Type B pancreatic cell (in vitro differentiated cells): ENCODE measurements at regions not wholly inside any gene's neighbourhood (a gene's known extent, or its start where the extent isn't known, plus 50 kb on each side); places are given as distances from the start of the nearest gene placed in this dataset.
A peak's percentile ranks its signal among the peaks of the same experiment; 100 is the strongest.

Source experiments
- DNase-seq: peaks from one replicate; pipeline ENCODE4 v3.0.0; 2021; ENCODE audit warnings: mixed read lengths; ENCODE audit not compliant: unreplicated experiment; ENCODE audit errors: extremely low spot score
- H3K27ac Mint-ChIP-seq: 2 replicates; pipeline ENCODE4 v1.8.0; 2021; ENCODE audit warnings: mild to moderate bottlenecking, mixed read lengths
- H3K27me3 Mint-ChIP-seq: 2 replicates; pipeline ENCODE4 v1.8.0; 2021; ENCODE audit warnings: mixed read lengths
- H3K36me3 Mint-ChIP-seq: 2 replicates; pipeline ENCODE4 v1.8.0; 2021; ENCODE audit warnings: mixed read lengths
- H3K4me1 Mint-ChIP-seq: one replicate; pipeline ENCODE4 v1.8.0; 2021; ENCODE audit warnings: mixed read lengths; ENCODE audit not compliant: unreplicated experiment
- H3K4me3 Mint-ChIP-seq: 2 replicates; pipeline ENCODE4 v1.8.0; 2021; ENCODE audit warnings: mild to moderate bottlenecking, mixed read lengths
- H3K9me3 Mint-ChIP-seq: 2 replicates; pipeline ENCODE4 v1.8.0; 2021; ENCODE audit warnings: mixed read lengths
- TF ChIP-seq, protein P1 (sequence below): fragments of 200-600 bp; sonication (generic); conservative IDR thresholded peaks from 2 replicates; pipeline ENCODE4 v1.5.0; 2021; ENCODE audit warnings: antibody characterized with exemption, mild to moderate bottlenecking

DNA sequence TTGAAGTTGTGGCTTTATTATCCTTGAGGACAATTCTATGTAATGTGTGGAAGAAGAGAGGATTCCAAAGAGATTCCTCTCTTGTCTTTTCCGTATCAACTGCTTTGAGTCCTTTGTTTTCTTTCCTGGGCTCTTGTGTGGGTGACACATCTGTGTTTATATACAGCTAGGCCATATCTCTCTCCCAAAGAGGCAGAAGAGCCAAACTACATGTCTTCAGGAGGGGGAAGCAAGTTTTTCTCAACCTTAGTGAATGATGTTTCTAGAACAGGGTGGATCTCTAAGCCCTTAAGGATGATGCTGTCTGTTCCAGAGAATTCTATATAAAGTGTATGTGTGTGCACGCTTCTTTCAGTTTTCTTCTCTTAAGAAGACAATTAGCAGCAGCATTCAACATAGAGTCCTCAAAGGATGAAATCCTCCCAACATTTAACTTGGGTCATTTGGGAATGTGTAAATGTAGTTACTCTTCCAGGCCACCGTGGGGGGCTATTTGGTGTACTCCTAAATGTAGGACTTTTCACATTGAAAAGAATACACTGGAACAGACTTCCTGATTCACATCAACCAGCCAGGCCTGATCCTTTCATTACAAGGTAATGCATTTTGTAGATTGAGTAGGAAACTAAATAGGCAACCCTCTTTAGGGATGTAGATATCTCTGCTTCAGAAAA, 92.8 kb upstream of the EEF1E1 start:
- no peak for DNase-seq
- Mint-ChIP-seq H3K27ac (no peak overlapping the region), H3K36me3 (peaks cover 3% of the 10 kb centered on the region), H3K27me3 (peaks cover 16% of the 10 kb centered on the region), H3K4me1 (peaks cover 32% of the 10 kb centered on the region), H3K9me3 (no peaks in the 10 kb centered on the region), H3K4me3 (no peak overlapping the region)
- TF ChIP-seq, protein P1, sequence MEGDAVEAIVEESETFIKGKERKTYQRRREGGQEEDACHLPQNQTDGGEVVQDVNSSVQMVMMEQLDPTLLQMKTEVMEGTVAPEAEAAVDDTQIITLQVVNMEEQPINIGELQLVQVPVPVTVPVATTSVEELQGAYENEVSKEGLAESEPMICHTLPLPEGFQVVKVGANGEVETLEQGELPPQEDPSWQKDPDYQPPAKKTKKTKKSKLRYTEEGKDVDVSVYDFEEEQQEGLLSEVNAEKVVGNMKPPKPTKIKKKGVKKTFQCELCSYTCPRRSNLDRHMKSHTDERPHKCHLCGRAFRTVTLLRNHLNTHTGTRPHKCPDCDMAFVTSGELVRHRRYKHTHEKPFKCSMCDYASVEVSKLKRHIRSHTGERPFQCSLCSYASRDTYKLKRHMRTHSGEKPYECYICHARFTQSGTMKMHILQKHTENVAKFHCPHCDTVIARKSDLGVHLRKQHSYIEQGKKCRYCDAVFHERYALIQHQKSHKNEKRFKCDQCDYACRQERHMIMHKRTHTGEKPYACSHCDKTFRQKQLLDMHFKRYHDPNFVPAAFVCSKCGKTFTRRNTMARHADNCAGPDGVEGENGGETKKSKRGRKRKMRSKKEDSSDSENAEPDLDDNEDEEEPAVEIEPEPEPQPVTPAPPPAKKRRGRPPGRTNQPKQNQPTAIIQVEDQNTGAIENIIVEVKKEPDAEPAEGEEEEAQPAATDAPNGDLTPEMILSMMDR = peak; percentile 65

DNA sequence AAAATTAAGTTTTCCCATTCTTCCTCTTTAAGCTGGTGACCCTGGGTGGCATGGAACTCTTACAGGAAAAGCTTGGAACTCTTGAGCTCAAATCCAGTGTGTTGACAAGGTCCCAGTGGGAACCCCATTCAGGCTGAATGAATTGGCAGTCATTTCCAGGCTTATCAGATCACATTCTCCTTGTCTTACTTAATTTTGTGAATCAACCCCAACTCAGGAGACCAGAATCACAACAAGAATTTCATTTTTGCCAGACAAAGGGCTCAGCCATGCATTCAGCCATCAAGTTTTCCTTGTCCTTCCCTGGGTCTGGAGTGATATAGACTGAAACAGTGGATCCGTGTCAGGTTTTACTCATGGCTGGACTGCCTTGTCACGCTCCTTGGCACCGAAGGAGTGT, 92.1 kb upstream of the EEF1E1 start:
- Mint-ChIP-seq H3K9me3 (no peaks in the 10 kb centered on the region), H3K27me3 (peaks cover 18% of the 10 kb centered on the region), H3K36me3 (peaks cover 3% of the 10 kb centered on the region), H3K27ac (no peak overlapping the region), H3K4me3 (no peak overlapping the region), H3K4me1 (peaks cover 32% of the 10 kb centered on the region)
- TF ChIP-seq, protein P1 = no peak
- no peak for DNase-seq

DNA sequence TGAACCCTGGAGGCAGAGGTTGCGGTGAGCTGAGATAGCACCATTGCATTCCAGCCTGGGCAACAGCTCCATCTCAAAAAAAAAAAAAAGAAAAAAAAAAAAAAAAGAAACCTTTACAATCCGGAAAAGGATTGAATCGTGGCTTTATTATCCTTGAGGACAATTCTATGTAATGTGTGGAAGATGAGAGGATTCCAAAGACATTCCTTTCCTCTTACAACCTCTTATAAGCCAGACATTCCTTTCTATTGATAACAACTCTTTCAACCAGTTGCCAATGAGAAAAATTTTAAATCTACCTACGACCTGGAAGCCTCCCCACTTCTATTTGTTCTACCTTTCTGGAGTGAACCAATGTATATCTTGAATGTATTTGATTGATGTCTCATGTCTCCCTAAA, 91.2 kb upstream of the EEF1E1 start:
- TF ChIP-seq, protein P1 = no peak
- H3K9me3 Mint-ChIP-seq = no peaks in the 10 kb centered on the region
- H3K27me3 Mint-ChIP-seq = peaks cover 20% of the 10 kb centered on the region
- H3K4me3 Mint-ChIP-seq = no peak overlapping the region
- peaks cover 3% of the 10 kb centered on the region for H3K36me3 Mint-ChIP-seq
- H3K4me1 Mint-ChIP-seq = peaks cover 32% of the 10 kb centered on the region
- no peak for DNase-seq
- no peak overlapping the region for H3K27ac Mint-ChIP-seq

DNA sequence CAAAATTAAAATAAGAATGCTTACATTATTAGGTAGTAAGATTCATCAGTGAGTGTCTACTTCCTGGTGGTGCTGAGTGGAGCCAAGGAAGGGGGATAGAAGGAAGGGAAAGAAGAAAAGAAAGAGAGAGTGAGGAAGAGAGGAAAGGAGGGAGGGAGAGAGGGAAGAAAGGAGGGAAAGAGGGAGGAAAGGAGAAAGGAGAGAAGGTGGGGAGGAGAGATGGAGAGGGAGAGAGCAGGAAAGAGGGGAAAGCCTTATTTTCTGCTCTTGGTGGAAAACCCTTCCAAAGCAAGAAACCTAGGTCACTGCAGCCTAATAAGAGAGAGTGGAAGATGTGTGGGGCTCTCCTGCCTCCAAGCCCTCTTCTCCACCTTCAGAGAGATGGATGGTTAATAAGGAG, 90.2 kb upstream of the EEF1E1 start:
- TF ChIP-seq, protein P1 = no peak
- Mint-ChIP-seq H3K27ac (no peak overlapping the region), H3K36me3 (peaks cover 3% of the 10 kb centered on the region), H3K9me3 (no peaks in the 10 kb centered on the region), H3K4me3 (no peak overlapping the region), H3K4me1 (peaks cover 32% of the 10 kb centered on the region), H3K27me3 (peaks cover 27% of the 10 kb centered on the region)
- no peak for DNase-seq

DNA sequence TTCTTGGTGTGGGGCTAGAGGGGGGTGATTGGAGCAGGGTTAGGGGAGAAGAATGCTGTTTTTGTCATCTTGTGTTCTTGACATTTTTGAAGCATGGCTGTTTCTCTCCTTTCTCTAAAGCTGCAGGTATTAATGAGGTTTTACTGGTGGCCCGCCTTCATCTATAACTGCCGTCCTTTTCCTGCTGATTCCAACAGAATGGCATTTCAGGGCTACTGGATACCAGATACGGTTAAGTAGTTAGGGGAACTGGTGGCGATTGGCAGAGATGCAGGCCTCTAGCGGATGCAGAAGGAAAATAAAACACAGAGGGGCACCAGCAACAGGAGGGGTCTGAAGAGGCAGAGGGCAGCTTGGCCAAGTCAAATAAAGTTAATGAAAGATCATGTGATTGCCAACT, 89.7 kb upstream of the EEF1E1 start:
- TF ChIP-seq, protein P1 = no peak
- no peak for DNase-seq
- peaks cover 32% of the 10 kb centered on the region for H3K4me1 Mint-ChIP-seq

More for the DNA sequence above, 89.7 kb upstream of the EEF1E1 start:
- Mint-ChIP-seq H3K4me3 (peak overlapping the region; percentile 25), H3K27me3 (peaks cover 27% of the 10 kb centered on the region), H3K36me3 (peaks cover 3% of the 10 kb centered on the region), H3K9me3 (no peaks in the 10 kb centered on the region), H3K27ac (no peak overlapping the region)
